NCI-H524 (cell line): ENCODE measurements at regions not wholly inside any gene's neighbourhood (a gene's known extent, or its start where the extent isn't known, plus 50 kb on each side); places are given as distances from the start of the nearest gene placed in this dataset.
"Not testable (repeated sequence)": the region's sequence is repeated elsewhere in the genome, so short reads cannot be mapped to it uniquely, and the experiment has no call there.

Source experiments
- DNase-seq, 2 experiments: peaks; one replicate each; lab custom pipeline; 2025; lab: John Stamatoyannopoulos, UW

- no peak for DNase-seq
Measured at GRCh38 chr4:153936121-153936520, 147.2 kb upstream of the SFRP2 start.

DNA sequence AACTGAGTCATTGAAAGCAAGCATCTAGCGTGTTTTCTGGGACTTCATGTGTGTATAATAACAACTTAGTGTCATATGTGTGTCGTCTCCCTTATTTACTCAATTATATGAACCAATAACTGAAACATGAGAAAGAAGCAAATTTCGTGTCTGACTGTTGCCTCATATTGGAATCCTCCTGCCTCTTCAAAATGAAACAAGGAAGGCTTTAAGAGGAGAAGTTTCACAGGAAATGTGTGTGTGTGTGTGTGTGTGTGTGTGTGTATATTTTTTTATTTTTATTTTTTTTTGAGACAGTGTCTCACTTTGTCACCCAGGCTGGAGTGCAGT is 145.8 kb upstream of the SFRP2 start:
- DNase-seq: no peak

DNA sequence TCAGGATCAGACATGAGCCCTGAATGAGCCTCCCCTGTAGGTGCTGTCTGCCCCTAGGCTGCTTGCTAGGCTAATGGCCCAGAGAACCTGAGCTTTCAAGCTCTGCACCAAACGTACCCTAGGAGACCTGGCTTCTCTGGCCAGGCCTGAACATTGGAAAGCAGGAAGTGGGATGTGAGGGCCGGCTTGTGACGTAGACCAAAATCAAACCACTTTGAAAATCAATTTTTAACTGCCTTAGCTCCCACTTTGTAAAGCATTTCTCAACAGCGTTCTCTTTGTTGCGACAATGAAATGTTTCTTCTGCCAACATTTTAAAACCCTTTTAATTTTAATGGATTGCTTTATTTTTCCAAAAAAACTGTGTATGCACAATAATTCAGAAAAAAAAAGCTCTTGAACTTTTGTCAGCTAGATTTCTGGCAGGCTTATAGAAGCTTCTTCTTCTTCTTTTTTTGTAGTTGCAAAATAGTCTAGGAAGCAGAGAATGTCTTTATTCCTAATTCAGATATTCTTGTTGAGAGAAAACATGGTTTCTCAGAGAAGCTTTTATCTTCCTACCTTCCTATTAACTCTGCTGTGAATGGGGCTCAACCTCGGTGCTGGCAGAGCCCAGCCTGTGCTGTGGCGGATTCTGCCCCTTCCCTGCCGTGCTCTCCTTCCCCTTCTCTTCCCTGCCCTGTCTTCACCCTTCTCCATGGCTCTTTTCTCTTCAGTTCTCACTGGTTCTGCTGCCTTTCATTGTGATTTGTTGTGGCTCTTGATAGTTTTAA is 145.2 kb upstream of the SFRP2 start:
- no peak for DNase-seq

- no peak for DNase-seq
Measured at GRCh38 chr4:153931804-153932203, 142.9 kb upstream of the SFRP2 start.

DNA sequence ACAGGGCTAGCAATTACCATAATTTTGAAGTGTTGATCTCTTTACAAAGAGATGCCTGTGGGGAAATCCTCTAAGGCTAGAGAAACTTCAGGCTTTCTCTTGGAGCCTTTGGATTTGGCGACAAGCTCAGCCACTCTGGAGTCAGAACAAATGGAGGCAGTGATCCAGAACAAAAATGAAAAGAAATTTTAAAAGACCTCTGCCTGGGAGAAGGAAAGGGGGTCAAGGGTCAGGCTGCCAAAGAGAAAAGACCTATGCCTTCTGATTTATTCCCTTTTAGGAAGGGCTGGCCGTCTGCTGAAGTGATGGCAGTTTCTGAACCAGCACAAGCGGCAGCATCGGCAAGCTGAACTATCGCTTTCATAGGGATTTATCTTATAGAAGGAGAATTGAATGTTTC is 140.8 kb upstream of the SFRP2 start:
- no peak for DNase-seq

DNA sequence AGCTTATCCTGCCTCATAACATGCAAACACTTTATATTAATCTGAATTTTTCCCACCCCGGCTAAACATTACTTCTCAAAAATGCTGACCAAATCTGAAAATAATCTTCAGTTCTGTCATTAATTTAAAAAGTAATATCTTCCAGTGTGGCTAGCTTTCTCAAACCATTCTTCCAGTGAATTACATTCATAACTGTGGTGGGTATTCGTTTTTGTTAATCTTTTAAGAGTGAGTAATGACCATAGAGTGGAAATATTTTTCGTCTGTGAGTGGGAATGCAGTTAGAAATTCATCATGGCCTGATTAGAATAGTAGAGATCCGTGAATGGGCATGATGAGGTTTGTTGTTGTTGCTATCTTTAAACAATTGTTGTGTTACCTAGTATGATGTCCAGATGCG is 138.6 kb upstream of the SFRP2 start:
- DNase-seq: no peak

DNA sequence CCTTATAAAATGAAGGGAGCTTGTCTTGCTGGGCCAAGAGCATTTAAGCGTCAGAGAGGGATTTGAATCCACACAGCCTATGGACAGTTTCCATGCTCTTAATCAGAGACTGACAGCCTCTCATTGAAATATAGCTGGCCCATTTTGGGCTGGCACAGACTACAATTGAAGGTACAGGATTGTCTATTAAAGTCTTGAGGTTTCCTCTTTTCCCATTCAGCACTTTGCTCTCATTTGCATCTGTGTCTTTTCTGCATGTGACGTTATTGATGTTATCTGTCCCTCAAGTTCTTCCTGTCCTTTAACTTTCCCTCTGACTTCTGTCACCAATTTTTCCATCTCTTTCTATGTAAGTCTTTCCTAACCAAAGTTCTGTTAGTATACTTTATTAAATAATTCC is 133.3 kb upstream of the SFRP2 start:
- DNase-seq: no peak

DNA sequence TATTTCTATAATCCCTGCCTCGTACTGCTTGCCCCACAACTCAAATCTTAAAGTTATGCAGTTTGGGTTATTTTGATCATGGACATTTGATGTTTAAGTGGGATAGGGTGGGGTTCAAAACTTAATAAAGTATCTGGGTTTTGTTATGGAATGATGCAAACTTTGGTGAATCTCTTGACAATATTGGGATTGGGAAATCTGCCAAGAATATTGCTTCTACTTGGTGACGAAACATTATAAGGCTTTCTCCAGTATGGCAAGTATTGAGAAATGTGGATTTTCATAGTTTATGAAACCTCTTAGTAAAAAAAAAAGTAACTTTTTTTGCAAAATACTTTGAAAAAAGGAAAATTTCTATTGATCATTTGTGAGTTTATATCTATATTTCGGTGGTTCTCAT is 130.8 kb upstream of the SFRP2 start:
- no peak for DNase-seq

GRCh38 chr4:153916273-153916755 is 127.4 kb upstream of the SFRP2 start:
- no peak for DNase-seq

DNA sequence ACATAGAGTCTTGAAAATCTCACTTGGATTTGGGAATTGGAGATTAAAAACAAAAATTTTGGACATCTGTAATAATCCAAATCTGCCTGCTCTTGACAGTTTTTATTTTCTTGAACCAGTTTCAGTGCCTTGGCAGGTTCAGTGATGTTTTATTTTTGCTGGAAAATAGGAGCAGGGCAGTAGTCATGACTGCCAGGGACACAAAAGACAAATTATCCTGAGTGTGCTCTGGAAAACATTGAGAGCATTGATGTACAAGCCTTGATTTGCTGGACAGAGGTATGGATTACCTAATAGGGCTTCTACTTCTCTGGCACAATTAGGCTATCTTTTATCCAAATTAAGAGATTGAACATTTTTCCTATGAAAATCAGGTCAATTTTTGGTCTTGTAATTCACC is 123.4 kb upstream of the SFRP2 start:
- no peak for DNase-seq

- no peak for DNase-seq
Measured at GRCh38 chr4:153909672-153910071, 120.8 kb upstream of the SFRP2 start.

DNA sequence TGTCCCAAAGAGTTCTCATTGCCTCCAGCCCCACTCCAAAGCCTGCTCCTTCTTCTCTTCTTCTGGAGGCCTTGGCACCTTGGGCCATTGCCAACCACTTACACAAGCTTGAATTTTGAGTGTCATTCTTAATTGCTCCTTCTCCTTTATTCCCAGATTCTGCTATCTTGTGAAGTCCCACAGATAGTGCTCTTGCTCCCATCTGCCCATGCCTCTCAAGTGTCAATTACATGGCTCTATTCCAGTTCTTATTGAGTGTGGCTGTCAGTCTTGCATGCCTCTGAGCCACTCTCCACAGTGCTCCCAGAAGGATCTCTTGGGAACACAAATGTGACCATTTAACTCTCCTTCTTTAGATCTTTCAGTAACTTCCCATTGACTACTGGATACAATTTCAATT is 117.3 kb upstream of the SFRP2 start:
- DNase-seq: no peak

DNA sequence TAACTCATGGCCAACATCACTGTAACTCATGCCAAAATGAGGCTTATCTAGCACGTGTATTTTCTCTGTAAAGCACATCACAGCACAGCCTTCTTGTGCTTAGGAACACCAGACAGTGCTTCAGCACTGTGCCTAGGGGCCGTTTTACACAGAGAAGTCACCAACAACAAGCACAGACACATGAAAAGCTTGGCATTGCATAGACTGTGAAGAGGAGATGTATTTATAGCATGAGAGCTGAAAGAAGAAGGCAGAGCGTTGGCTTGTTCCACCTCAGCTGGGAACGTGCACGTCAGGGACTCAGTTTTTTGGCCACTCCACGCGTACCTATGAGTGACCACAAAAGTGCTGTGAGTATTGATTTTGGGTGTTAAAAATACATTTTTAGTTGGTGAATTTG is 116.3 kb upstream of the SFRP2 start:
- DNase-seq: no peak

- DNase-seq: no peak
Measured at GRCh38 chr4:153904011-153904410, 115.1 kb upstream of the SFRP2 start.

GRCh38 chr4:153901220-153901619 is 112.3 kb upstream of the SFRP2 start:
- no peak for DNase-seq

DNA sequence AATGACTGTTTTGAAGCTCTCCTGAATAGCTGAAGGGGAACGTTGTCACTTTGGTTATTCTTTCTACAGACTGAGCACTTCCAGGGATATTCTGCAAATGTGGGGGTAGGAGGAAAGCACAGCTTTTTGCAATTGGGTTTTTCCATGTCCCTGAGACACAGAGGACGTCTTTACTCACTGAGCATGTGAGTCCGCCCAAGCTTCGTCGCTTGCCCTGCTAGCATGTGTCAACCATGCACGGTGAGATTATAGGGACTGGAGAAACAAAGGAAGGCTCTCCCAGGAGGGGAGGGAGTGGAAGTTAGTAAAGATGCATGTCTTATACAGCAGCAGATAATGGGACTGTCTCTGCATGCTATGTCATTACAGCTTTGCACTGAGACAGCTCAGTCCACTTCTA is 111.5 kb upstream of the SFRP2 start:
- DNase-seq: no peak

DNA sequence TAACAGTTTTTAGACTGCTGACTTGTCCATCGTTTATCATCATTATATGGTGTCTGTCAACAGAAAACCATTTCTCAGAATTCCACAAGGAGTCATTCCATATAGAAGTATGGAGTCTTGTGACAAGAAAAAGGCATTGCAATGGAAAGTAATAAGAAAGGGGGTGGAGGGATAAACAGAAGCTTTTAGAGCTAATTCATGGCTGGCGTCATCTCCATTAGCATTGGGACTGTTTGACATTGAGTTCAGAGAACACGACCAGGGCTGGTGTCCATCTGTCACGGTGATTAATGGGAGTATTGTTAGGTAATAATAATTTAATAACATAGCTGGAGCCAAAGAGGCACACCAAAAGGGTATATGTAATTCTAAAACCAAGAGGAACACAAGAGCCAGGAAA is 101.9 kb upstream of the SFRP2 start:
- DNase-seq: no peak

- DNase-seq: no peak
Measured at GRCh38 chr4:153887217-153887616, 98.3 kb upstream of the SFRP2 start.

GRCh38 chr4:153884325-153884724 is 95.4 kb upstream of the SFRP2 start:
- DNase-seq: no peak

DNA sequence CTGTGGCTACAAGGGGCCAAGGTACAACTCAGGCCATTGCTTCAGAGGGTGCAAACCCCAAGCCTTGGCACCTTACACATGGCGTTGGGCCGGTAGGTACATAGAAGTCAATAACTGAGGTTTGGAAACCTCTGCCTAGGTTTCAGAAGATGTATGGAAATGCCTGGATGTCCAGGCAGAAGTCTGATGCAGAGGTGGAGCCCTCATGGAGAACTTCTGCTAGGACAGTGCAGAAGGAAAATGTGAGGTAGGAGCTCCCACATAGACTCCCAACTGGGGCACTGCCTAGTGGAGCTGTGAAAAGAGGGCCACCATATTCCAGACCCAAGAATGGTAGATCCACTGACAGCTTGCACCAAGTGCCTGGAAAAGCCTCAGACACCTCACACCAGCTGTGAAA is 92.1 kb upstream of the SFRP2 start:
- no peak for DNase-seq

DNA sequence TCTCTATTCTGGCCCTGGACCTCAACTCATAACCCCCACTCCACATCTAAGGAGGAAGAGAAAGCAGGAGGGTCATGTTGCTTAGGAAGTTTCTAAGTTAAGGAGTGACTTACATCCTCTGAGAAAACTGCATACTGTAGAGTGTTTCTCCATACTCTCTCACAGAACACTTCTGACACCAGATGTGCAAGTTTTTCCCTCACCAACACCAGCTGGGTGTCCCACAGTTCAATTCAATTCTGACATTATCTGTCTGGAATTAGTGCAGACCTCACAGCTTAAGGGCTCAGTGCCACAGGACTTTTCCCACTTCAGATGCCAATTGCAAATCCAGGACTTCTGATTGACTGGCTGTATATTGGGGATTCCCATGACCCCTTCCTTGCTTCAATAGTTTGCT is 89.0 kb upstream of the SFRP2 start:
- no peak for DNase-seq

- DNase-seq: no peak
Measured at GRCh38 chr4:153873741-153874140, 84.9 kb upstream of the SFRP2 start.

- not testable (repeated sequence) for DNase-seq
Measured at GRCh38 chr4:153866766-153867165, 77.9 kb upstream of the SFRP2 start.

- no peak for DNase-seq
Measured at GRCh38 chr4:153852501-153852900, 63.6 kb upstream of the SFRP2 start.
